Ectodermal cell (in vitro differentiated cells): ENCODE measurements at regions not wholly inside any gene's neighbourhood (a gene's known extent, or its start where the extent isn't known, plus 50 kb on each side); places are given as distances from the start of the nearest gene placed in this dataset.

Experiments used
- H3K27ac ChIP-seq: 2 replicates; pipeline ENCODE4 v1.7.0; 2013; ENCODE audit warnings: mild to moderate bottlenecking, low read depth, low read length; ENCODE audit not compliant: insufficient read depth, poor library complexity, severe bottlenecking
- H3K27me3 ChIP-seq: 2 replicates; pipeline ENCODE4 v1.7.0; 2013; ENCODE audit warnings: mild to moderate bottlenecking, low read length; ENCODE audit not compliant: insufficient read depth, control insufficient read depth, poor library complexity, severe bottlenecking
- H3K36me3 ChIP-seq: one replicate; pipeline ENCODE4 v1.7.0; 2013; ENCODE audit warnings: low read length; ENCODE audit not compliant: control insufficient read depth, insufficient read depth
- H3K4me1 ChIP-seq: one replicate; pipeline ENCODE4 v1.7.0; 2013; ENCODE audit warnings: low read length; ENCODE audit not compliant: control insufficient read depth, insufficient read depth
- H3K4me3 ChIP-seq: 2 replicates; pipeline ENCODE4 v1.7.0; 2013; ENCODE audit warnings: low read depth, low read length, control low read depth; ENCODE audit not compliant: insufficient read depth
- H3K9me3 ChIP-seq: 2 replicates; pipeline ENCODE4 v1.7.0; 2013; ENCODE audit warnings: mild to moderate bottlenecking, low read length, moderate library complexity; ENCODE audit not compliant: control insufficient read depth
- WGBS, 2 experiments: methylation state at CpG; one replicate each; pipeline ENCODE4 v1.1.7; 2013; ENCODE audit warnings: missing lambda C conversion rate in 2 of 2; 5-methylcytosine and 5-hydroxymethylcytosine counted together

DNA sequence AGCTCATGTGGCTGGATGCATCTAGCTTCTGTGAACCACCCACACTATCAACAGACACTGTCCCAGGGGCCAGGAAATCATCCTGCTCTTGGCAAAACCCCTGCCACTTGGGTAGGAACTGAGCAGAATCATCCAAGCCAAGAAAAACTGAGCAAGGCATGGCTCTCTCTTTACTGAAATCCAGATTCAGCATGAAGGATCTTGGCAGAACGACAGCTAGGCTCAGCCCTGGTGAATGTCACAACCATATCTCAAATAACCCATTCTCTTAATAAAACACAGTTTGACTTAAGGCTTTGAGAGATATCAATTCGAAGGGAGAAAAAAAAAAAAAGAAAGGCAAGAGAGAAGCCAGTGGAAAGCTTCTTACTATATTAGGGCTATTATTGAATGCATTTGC, 72.2 kb downstream of the MAF start:
- 78 to 100% methylated on average over 2 of the region's 2 CpGs for WGBS, 2 experiments
- H3K27ac ChIP-seq = no peak overlapping the region
- H3K4me1 ChIP-seq = no peaks in the 10 kb centered on the region
- no peak overlapping the region for H3K4me3 ChIP-seq
- no peaks in the 10 kb centered on the region for H3K27me3 ChIP-seq
- H3K9me3 ChIP-seq = no peaks in the 10 kb centered on the region
- H3K36me3 ChIP-seq = no peaks in the 10 kb centered on the region

DNA sequence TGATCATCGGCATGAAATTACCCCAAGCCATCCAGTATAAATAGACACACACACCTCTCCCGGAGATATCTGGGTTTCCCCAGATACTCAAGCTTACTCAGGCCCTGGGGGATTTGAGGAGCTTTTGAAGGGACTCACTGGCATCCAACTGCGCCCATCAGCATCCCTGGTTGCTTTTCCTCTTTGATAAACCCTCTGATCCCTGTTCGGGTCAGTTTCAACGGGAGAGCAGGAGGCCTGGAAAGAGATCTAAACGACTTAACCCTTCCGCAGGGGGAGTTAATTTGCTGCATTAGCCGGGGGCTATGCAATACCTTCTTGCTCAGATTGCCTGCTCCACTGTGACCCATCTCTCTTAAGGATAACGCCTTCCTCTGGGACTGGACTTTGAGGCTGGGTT, 76.6 kb downstream of the MAF start:
- no peaks in the 10 kb centered on the region for H3K4me1 ChIP-seq
- WGBS, 2 experiments = 80 to 85% methylated on average over 9 of the region's 9 CpGs
- no peaks in the 10 kb centered on the region for H3K27me3 ChIP-seq
- no peak overlapping the region for H3K4me3 ChIP-seq
- H3K27ac ChIP-seq = no peak overlapping the region
- no peaks in the 10 kb centered on the region for H3K9me3 ChIP-seq
- H3K36me3 ChIP-seq = no peaks in the 10 kb centered on the region

DNA sequence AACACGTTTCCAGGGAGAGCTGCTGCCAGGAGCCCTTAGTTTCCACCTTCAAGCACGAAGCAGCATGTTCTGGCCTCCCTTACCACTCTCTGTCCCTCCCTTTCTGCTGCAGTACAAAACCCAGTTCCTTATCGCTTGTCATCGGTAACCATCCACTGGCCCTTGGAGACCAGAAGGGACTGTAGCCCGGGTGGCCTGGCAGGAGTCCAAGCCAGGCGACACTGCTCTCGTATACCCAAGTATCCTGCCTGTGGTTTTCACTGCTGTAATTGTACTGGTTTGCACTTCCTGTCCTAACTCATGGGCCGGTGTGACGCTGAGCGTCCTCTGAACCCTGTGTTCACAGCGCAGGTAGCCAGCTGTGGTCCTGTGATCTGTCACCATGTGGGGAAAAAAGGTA, 81.1 kb downstream of the MAF start:
- no peaks in the 10 kb centered on the region for H3K9me3 ChIP-seq
- no peak overlapping the region for H3K4me3 ChIP-seq
- H3K36me3 ChIP-seq = no peaks in the 10 kb centered on the region
- H3K4me1 ChIP-seq = no peaks in the 10 kb centered on the region
- no peak overlapping the region for H3K27ac ChIP-seq
- H3K27me3 ChIP-seq = no peaks in the 10 kb centered on the region
- 93 to 94% methylated on average over 11 of the region's 11 CpGs for WGBS, 2 experiments

DNA sequence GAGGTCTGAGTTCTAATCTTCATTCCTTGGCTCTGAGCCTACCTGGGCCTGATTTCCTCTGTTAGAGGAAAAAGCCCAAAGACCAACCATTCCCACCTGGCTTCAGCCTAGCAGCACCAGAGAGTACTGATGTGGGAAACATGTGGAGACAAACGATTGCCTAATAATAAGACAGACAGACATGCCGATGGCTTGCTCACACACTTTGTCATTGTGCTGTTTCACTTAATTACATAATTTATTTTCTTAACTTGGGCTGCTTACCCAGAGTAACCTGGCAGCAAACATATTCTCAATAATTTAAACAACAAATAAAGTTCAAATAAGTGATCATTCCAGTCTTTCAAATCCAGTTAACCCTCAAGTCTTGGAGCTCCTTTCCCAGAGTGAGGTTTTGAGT, 83.4 kb downstream of the MAF start:
- WGBS, 2 experiments = 90 to 94% methylated on average over 2 of the region's 2 CpGs
- no peaks in the 10 kb centered on the region for H3K27me3 ChIP-seq
- no peaks in the 10 kb centered on the region for H3K4me1 ChIP-seq
- no peak overlapping the region for H3K27ac ChIP-seq
- no peaks in the 10 kb centered on the region for H3K9me3 ChIP-seq
- H3K36me3 ChIP-seq = no peaks in the 10 kb centered on the region
- no peak overlapping the region for H3K4me3 ChIP-seq

DNA sequence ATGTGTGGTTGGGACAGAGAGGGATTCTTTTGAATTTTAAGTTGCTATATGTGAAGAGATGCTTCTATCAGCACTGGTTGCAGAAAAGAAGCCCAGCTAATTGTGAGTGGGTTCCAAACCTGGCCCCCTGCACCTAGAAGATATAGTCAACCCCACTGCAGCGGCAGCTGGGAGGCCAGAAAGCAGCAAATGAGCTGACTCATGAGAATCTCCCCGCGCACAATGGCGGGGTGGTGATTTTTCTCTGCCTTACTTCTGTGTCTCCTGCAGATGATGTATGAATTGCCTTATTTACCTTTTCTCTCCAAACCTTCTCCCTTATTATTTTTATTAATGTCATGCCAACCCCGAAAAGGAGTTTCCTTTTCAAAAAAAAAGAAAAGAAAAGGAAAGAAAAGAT, 89.7 kb downstream of the MAF start:
- Histone ChIP-seq H3K27me3 (no peaks in the 10 kb centered on the region), H3K27ac (no peak overlapping the region), H3K4me3 (no peak overlapping the region), H3K9me3 (no peaks in the 10 kb centered on the region), H3K4me1 (peaks cover 6% of the 10 kb centered on the region), H3K36me3 (no peaks in the 10 kb centered on the region)
- WGBS, 2 experiments = 95 to 96% methylated on average over 4 to 5 of the region's 5 CpGs

DNA sequence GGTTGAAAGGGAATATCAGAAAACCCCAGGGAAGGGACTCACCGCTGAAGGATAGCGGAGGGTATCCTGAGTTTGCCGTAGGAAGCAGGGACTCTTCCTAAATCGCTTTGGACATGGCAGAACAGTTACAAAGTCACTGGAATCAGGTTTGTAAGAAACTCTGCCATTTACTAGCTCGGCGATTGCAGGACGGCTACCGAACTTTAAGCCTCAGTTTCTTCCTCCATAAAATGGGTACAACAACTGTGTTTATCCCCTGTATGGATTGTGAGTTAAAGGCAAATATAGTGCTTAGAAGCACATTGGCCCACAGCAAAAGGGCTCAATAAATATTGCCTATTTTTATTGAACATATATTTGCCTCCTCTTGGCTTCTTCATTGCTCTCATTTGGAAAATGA, 90.6 kb downstream of the MAF start:
- no peaks in the 10 kb centered on the region for H3K9me3 ChIP-seq
- no peak overlapping the region for H3K27ac ChIP-seq
- WGBS, 2 experiments = 95 to 97% methylated on average over 8 of the region's 8 CpGs
- H3K27me3 ChIP-seq = no peaks in the 10 kb centered on the region
- H3K4me3 ChIP-seq = no peak overlapping the region
- peaks cover 6% of the 10 kb centered on the region for H3K4me1 ChIP-seq
- H3K36me3 ChIP-seq = no peaks in the 10 kb centered on the region

DNA sequence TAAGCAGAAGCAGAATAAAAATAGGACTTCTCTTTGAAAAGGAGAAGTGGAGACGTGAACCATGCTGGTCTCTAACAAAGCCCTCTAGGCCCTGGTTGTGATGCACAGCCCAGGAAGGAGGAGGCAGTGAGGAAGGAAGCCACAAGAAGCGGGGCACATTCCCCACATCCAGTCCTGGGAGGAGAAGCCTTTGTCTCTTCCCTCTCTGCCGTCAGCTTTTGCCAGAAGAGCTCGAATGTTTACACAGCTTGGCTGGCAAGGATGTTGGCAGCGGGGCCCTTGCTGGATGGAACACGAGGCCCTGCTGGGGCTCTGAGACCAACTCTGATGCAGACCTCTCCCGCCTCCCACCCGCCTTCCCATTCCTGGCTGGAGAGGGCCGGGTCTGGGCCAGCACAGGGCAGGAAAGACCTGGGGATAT, 91.3 kb downstream of the MAF start:
- WGBS, 2 experiments = 59 to 61% methylated on average over 9 of the region's 9 CpGs
- H3K36me3 ChIP-seq = no peaks in the 10 kb centered on the region

DNA sequence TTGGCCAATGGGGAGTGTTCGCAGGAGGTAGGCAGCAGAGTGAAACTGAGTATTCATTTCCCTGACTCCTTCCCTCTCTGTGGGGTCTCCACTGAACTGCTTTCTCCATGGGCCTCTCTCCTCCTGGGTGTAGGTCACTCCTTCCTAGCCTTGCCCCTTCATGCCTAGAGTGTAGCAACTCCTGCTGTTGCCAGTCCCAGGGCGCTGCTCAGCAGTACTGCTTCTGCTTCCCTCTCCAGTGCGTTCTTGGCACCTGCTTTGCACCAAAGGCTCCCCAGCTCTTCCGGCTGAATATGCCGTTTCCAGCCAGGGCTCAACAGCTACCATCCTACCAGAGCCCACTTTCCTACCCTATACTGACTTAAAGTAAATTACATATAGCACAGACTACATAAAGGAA, 92.2 kb downstream of the MAF start:
- WGBS, 2 experiments = 93 to 96% methylated on average over 5 of the region's 5 CpGs
- Histone ChIP-seq H3K27ac (no peak overlapping the region), H3K27me3 (no peaks in the 10 kb centered on the region), H3K9me3 (no peaks in the 10 kb centered on the region), H3K4me3 (no peak overlapping the region), H3K4me1 (peaks cover 6% of the 10 kb centered on the region), H3K36me3 (no peaks in the 10 kb centered on the region)

More for the DNA sequence above, 91.3 kb downstream of the MAF start:
- Histone ChIP-seq H3K27me3 (no peaks in the 10 kb centered on the region), H3K27ac (no peak overlapping the region), H3K4me1 (peaks cover 6% of the 10 kb centered on the region), H3K9me3 (no peaks in the 10 kb centered on the region), H3K4me3 (no peak overlapping the region)

DNA sequence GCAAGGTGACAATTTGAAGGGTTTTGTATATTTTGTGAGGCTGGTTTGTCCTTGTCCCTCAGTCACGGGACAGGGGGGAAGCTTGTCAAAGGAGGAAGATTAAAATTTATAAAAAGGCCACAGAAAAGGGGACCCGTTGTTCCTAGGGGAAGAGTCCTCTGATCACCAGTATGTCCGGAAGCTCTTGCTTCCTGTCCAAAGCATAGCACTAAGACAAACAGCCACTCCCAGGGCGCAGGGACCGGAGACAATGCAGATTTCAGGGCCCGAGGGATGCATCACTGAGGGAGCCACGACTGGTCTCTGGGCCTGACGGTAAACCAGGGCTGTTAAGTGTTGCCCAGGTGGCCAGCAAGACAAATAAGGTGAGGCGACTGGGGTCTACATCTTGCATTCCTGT, 95.2 kb downstream of the MAF start:
- H3K4me3 ChIP-seq = no peak overlapping the region
- no peaks in the 10 kb centered on the region for H3K9me3 ChIP-seq
- 91 to 94% methylated on average over 9 of the region's 9 CpGs for WGBS, 2 experiments

DNA sequence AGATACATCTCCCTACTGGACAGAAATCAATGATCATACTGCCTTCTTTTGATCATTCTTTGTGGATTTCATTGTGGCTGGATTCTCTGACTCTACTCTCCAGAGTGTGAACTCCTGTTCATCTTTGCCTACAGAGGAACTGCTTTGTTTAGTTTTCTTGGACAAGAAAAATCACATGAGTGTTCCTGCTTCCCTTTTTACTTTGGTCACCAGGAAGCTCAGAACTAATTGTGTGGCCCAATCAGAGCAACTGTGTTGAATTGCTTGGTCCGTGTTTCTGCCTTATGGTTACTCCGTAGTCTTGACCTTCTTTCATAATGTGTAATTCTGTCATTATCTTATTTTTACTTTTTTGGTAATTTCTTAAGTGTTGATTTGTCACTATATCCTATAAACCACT, 97.0 kb downstream of the MAF start:
- no peak overlapping the region for H3K27ac ChIP-seq
- no peaks in the 10 kb centered on the region for H3K4me1 ChIP-seq
- WGBS, 2 experiments = 80% methylated on average over 2 of the region's 2 CpGs; no CpG with 5 or more reads in 1 of the 2 experiments
- H3K4me3 ChIP-seq = no peak overlapping the region
- no peaks in the 10 kb centered on the region for H3K27me3 ChIP-seq
- no peaks in the 10 kb centered on the region for H3K36me3 ChIP-seq
- no peaks in the 10 kb centered on the region for H3K9me3 ChIP-seq

More for the DNA sequence above, 95.2 kb downstream of the MAF start:
- Histone ChIP-seq H3K4me1 (peaks cover 6% of the 10 kb centered on the region), H3K36me3 (no peaks in the 10 kb centered on the region), H3K27ac (no peak overlapping the region), H3K27me3 (no peaks in the 10 kb centered on the region)

DNA sequence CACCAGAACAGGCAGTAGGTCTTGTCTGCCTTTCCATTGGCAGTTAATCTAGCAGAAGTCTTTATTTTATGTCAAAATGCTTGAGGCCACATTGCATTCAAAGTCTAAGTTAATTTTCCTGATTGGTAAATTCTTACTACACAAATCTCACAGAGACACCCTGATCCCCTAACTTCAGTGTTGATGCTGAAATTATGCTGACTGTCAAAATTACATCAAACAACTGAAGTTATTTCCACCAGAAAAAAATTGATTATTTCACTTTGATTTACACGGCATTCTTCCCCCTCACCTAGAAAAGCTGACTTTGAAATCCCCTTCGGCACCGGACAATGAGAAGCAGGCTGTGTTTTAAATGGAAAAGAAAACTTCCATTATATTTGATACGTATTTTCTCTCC, 99.1 kb downstream of the MAF start:
- H3K27me3 ChIP-seq = no peaks in the 10 kb centered on the region
- WGBS, 2 experiments = 88 to 90% methylated on average over 4 of the region's 4 CpGs
- no peaks in the 10 kb centered on the region for H3K4me1 ChIP-seq
- H3K9me3 ChIP-seq = no peaks in the 10 kb centered on the region
- no peak overlapping the region for H3K4me3 ChIP-seq
- H3K27ac ChIP-seq = no peak overlapping the region
- H3K36me3 ChIP-seq = no peaks in the 10 kb centered on the region
